ENCODE measurements at regions not wholly inside any gene's neighbourhood (a gene's known extent, or its start where the extent isn't known, plus 50 kb on each side); places are given as distances from the start of the nearest gene placed in this dataset.

GRCh38 chr10:36200577-36200976, 558.5 kb upstream of the FZD8 start:
- no peak overlapping the region for H3K4me3 ChIP-seq (ENCODE audit: low read depth, low read length)
- DNase-seq (ENCODE audit: low read depth) = no peak
- no peak for TF ChIP-seq CTCF (IDR thresholded peaks at IDR 0.05; ENCODE audit: insufficient read depth, low read depth, low read length, missing control alignments)

GRCh38 chr10:36198322-36198721, 556.2 kb upstream of the FZD8 start:
- DNase-seq (ENCODE audit: low read depth) = no peak
- H3K4me3 ChIP-seq (ENCODE audit: low read depth, low read length) = no peak overlapping the region
- no peak for TF ChIP-seq CTCF (IDR thresholded peaks at IDR 0.05; ENCODE audit: insufficient read depth, low read depth, low read length, missing control alignments)

DNA sequence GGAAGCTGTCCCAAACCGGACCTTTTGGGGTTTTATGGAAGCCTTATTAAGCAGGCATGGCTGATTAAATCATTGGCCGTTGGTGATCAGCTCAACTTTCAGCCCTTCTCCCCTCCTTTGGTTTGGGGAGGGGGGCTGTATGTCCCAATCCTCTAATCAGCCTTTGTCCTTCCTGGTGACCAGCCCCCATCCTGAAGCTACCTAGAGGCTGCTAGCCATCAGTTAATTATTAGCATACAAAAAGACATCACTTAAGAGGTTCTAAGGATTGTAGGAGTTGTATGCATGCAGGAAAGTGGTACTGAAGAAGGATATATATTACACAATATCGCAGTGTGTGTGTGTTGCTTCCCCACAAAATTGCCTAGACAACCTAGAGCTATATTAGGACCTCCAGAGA, 553.3 kb upstream of the FZD8 start:
- no peak for TF ChIP-seq CTCF (IDR thresholded peaks at IDR 0.05; ENCODE audit: insufficient read depth, low read depth, low read length, missing control alignments)
- no peak overlapping the region for H3K4me3 ChIP-seq (ENCODE audit: low read depth, low read length)
- no peak for DNase-seq (ENCODE audit: low read depth)

DNA sequence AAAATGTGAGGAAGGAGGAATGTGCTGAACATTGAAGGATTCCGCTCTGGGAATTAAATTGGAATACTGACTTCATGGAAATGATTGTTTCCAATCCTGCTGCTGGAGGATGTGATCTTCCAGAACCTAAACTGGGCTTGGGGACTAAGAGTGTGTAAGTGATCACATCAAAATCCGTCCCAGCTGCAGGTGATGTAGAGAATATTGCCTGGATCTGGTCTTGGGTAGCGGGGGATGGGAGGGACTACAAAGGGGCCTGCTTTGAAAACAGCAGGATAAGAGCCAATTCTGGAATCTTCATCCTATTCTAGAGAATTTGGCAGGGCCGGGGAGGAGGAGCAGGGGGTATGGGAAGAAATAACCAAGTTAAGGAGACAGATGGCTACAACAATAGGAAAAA, 552.2 kb upstream of the FZD8 start:
- no peak for TF ChIP-seq CTCF (IDR thresholded peaks at IDR 0.05; ENCODE audit: insufficient read depth, low read depth, low read length, missing control alignments)
- no peak for DNase-seq (ENCODE audit: low read depth)
- no peak overlapping the region for H3K4me3 ChIP-seq (ENCODE audit: low read depth, low read length)

GRCh38 chr10:36191009-36191408, 548.9 kb upstream of the FZD8 start:
- no peak for TF ChIP-seq CTCF (IDR thresholded peaks at IDR 0.05; ENCODE audit: insufficient read depth, low read depth, low read length, missing control alignments)
- no peak for DNase-seq (ENCODE audit: low read depth)
- no peak overlapping the region for H3K4me3 ChIP-seq (ENCODE audit: low read depth, low read length)

DNA sequence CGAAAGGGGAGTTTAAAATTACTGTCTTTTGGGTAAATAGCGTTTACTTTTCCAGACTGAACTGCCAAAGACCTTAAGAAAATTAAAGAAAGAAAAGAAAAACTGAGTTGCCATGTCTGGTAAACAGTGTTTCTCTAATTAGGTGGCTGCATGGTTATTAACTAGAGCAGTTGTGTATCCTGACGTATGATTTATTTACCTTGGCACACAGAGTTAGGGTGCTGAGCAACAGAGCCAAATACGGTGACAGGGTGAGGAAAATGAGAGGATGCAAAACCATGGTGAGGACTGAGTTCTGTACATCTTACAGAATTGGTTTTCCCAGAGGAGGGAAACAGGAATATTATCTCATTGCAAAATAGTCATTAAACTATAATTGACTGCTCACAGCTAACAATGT, 546.4 kb upstream of the FZD8 start:
- TF ChIP-seq CTCF (IDR thresholded peaks at IDR 0.05; ENCODE audit: insufficient read depth, low read depth, low read length, missing control alignments) = no peak
- no peak overlapping the region for H3K4me3 ChIP-seq (ENCODE audit: low read depth, low read length)
- no peak for DNase-seq (ENCODE audit: low read depth)

DNA sequence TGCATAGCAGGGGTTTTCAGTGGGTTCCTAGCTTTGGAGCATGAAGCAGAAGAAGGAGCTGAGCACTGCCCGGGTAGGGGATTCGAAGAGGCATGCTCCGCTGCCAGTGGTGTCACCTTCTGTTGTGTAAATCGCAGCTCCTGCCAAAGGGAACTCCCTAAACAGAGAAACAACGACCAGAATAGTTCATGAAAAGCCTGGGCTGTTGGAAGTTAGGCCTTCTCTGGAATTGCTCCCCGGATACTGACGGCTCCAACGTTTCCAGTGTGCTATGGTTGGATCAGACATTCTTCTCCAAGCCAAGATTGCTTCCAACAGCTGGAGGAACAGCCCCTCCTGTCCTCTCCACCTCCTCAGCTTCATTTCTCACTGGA, 546.0 kb upstream of the FZD8 start:
- H3K4me3 ChIP-seq (ENCODE audit: low read depth, low read length) = no peak overlapping the region
- no peak for TF ChIP-seq CTCF (IDR thresholded peaks at IDR 0.05; ENCODE audit: insufficient read depth, low read depth, low read length, missing control alignments)
- no peak for DNase-seq (ENCODE audit: low read depth)
